A673 (cell line): ENCODE measurements at regions not wholly inside any gene's neighbourhood (a gene's known extent, or its start where the extent isn't known, plus 50 kb on each side); places are given as distances from the start of the nearest gene placed in this dataset.
A peak's percentile ranks its signal among the peaks of the same experiment; 100 is the strongest.

Experiments
- BruUV-seq: library from RNA; stranded (reverse); fragments of 400-500 nt; replicated peaks from 2 replicates; lab custom pipeline; 2021; lab: Mats Ljungman, UMichigan
- CTCF ChIA-PET: fragments of 300-600 bp; sonication (Branson Sonifier 250); formaldehyde crosslinking; loops from one replicate; lab custom pipeline; 2022; ENCODE audit warnings: antibody characterized with exemption; lab: Charles Lee
- POLR2A ChIA-PET: fragments of 300-600 bp; sonication (Branson Sonifier 250); formaldehyde crosslinking; loops from one replicate; lab custom pipeline; 2022; ENCODE audit warnings: antibody characterized with exemption; ENCODE audit not compliant: low non-redundant PET; lab: Charles Lee
- DNase-seq: peaks from one replicate; pipeline ENCODE4 v3.0.0-alpha.2; 2015; ENCODE audit warnings: low spot score
- H3K27ac ChIP-seq: fragments of 200-600 bp; sonication (generic); 2 replicates; pipeline ENCODE4 v1.5.1; 2016; ENCODE audit warnings: mixed run types, low read depth, mild to moderate bottlenecking, mixed read lengths, antibody characterized with exemption, low read length; ENCODE audit not compliant: poor library complexity, severe bottlenecking
- H3K27me3 ChIP-seq: fragments of 200-600 bp; sonication (generic); replicated peaks from 2 replicates; pipeline ENCODE4 v1.6.1; 2017; ENCODE audit warnings: mixed run types, low read depth, mild to moderate bottlenecking, mixed read lengths, antibody characterized with exemption, low read length; ENCODE audit not compliant: insufficient read depth, poor library complexity
- H3K36me3 ChIP-seq: fragments of 200-600 bp; sonication (generic); 2 replicates; pipeline ENCODE4 v1.6.1; 2016; ENCODE audit warnings: mixed run types, mild to moderate bottlenecking, mixed read lengths, antibody characterized with exemption, low read length; ENCODE audit not compliant: insufficient read depth, poor library complexity, severe bottlenecking
- H3K4me1 ChIP-seq: fragments of 200-600 bp; sonication (generic); 2 replicates; pipeline ENCODE4 v1.6.1; 2017; ENCODE audit warnings: mixed run types, mild to moderate bottlenecking, mixed read lengths, antibody characterized with exemption, low read length; ENCODE audit not compliant: insufficient read depth, poor library complexity, severe bottlenecking
- H3K4me3 ChIP-seq: fragments of 200-600 bp; sonication (generic); 2 replicates; pipeline ENCODE4 v1.5.1; 2016; ENCODE audit warnings: low read depth, mixed run types, mild to moderate bottlenecking, mixed read lengths, low read length; ENCODE audit not compliant: poor library complexity, severe bottlenecking
- H3K9me3 ChIP-seq: fragments of 200-600 bp; sonication (generic); 2 replicates; pipeline ENCODE4 v1.6.1; 2016; ENCODE audit warnings: mixed run types, low read depth, mild to moderate bottlenecking, mixed read lengths, antibody characterized with exemption, low read length; ENCODE audit not compliant: poor library complexity, severe bottlenecking
- EZH2 ChIP-seq: fragments of 200-600 bp; sonication (generic); IDR thresholded peaks from 2 replicates; pipeline ENCODE4 v1.6.1; 2017; ENCODE audit warnings: borderline replicate concordance, low read depth, mild to moderate bottlenecking, mixed read lengths, antibody characterized with exemption, low read length; ENCODE audit not compliant: poor library complexity, severe bottlenecking
- intact Hi-C: fragments of 100-400 bp; cut with micrococcal nuclease; formaldehyde crosslinking; loops from one replicate; pipeline ENCODE4 v1.10.0; 2022; ENCODE audit not compliant: unreplicated experiment
- TF ChIP-seq, protein P1 (sequence below): fragments of 300-800, 200-600 bp; sonication (generic); conservative IDR thresholded peaks from 2 replicates; pipeline ENCODE4 v1.5.1; 2017; ENCODE audit warnings: low read depth, mild to moderate bottlenecking, antibody characterized with exemption, low read length, moderate library complexity, mixed read lengths

DNA sequence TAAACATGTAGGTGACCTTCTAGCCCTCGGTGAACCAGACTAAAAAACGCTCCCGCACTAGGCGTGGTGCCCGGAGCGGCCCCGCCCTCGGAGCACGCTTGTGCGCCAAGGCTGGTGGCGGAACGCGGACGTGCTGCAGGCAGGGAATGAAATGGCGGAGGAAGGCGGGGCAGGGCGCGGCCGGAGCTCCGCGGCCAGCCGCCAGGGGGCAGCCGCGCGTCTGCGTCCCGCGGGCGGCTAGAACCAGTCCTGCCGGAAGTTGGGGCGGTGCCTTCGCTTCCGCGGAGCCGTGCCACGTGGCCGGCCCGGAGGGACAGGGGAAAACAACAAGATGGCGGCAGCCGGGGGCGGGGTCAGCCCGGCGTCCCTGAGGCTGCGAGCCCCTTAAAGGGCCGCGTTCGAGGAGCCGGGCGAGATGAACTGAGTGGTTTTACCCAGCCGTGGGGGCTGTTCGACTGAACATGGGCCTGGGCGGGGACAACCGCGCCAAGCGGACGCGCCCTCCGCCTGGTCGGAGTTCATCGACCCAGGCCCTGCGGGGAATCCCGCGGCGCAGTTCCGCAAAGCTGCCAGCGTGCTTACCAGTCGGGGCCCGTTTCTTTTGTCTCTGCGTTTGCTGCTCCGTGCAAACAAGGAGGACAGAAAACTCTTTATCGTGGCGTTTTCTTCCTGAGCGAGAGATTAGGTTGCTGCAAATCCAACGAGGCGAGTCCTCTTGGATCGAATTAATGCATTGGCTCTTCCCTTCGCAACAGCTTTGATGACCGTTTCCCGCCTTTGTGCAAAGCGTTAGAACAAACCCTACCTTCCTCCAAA, 90.9 kb upstream of the CHD2 start:
- CTCF ChIA-PET = interaction anchor here (1.1 to 2.2 kb wide), 3 partner anchors 10 to 109 kb away, joined by 3 to 16 read pairs (median 6); no protein-coding TSS in a partner anchor
- H3K9me3 ChIP-seq = no peaks in the 10 kb centered on the region
- H3K27ac ChIP-seq = peak overlapping the region; percentile 93
- no peaks in the 10 kb centered on the region for H3K36me3 ChIP-seq
- DNase-seq = peak; percentile 98
- TSS peak; percentile 94 for BruUV-seq
- peak overlapping the region; percentile 41 for H3K4me3 ChIP-seq
- intact Hi-C loops = loop anchor here (1.0 to 5.0 kb wide), 3 partner anchors 75 to 109 kb away; partner anchors contain the start of gene CHD2
- no peaks in the 10 kb centered on the region for H3K27me3 ChIP-seq
- peaks cover 26% of the 10 kb centered on the region for H3K4me1 ChIP-seq
- POLR2A ChIA-PET = interaction anchor here (0.6 to 1.0 kb wide), 2 partner anchors 11 to 73 kb away, joined by 3 to 4 read pairs; no protein-coding TSS in a partner anchor
- TF ChIP-seq, protein P1, sequence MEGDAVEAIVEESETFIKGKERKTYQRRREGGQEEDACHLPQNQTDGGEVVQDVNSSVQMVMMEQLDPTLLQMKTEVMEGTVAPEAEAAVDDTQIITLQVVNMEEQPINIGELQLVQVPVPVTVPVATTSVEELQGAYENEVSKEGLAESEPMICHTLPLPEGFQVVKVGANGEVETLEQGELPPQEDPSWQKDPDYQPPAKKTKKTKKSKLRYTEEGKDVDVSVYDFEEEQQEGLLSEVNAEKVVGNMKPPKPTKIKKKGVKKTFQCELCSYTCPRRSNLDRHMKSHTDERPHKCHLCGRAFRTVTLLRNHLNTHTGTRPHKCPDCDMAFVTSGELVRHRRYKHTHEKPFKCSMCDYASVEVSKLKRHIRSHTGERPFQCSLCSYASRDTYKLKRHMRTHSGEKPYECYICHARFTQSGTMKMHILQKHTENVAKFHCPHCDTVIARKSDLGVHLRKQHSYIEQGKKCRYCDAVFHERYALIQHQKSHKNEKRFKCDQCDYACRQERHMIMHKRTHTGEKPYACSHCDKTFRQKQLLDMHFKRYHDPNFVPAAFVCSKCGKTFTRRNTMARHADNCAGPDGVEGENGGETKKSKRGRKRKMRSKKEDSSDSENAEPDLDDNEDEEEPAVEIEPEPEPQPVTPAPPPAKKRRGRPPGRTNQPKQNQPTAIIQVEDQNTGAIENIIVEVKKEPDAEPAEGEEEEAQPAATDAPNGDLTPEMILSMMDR = peak; percentile 69
- TF ChIP-seq EZH2 = no peak

DNA sequence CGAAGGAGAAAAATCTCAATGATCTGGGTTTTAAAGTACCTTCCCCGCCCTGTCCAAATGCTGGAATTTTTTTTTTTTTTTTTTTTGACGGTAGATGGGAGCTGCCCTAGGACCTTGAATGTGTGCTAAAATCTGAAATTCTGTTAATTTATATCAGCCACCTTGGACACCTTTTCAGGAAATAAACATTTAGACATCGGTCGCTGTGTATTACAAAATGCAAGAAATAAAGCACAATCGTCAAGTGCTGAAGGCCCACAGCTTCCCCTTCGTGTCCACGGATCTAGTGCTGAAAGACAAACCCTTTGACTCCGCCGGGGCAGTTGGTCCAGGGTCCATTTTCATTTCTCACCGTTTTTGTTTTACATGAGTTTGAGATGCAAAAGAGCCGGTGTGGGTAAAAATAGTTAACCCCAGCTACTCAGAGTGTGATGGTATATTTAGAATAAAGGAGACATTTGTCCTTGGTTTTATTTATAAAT, 90.2 kb upstream of the CHD2 start:
- Histone ChIP-seq H3K9me3 (no peaks in the 10 kb centered on the region), H3K36me3 (no peaks in the 10 kb centered on the region), H3K27ac (peak overlapping the region; percentile 93), H3K27me3 (no peaks in the 10 kb centered on the region), H3K4me3 (peak overlapping the region; percentile 41), H3K4me1 (peaks cover 26% of the 10 kb centered on the region)
- intact Hi-C loops = loop anchor here (1.0 to 5.0 kb wide), 3 partner anchors 74 to 108 kb away; partner anchors contain the start of gene CHD2
- BruUV-seq = no TSS peak
- DNase-seq = no peak
- TF ChIP-seq, protein P1 = no peak
- TF ChIP-seq EZH2 = no peak
- CTCF ChIA-PET = interaction anchor here (1.4 to 2.2 kb wide), 2 partner anchors 73 to 108 kb away, joined by 6 to 16 read pairs; no protein-coding TSS in a partner anchor
- POLR2A ChIA-PET = interaction anchor here (0.6 to 1.0 kb wide), 2 partner anchors 10 to 72 kb away, joined by 3 to 4 read pairs; no protein-coding TSS in a partner anchor

DNA sequence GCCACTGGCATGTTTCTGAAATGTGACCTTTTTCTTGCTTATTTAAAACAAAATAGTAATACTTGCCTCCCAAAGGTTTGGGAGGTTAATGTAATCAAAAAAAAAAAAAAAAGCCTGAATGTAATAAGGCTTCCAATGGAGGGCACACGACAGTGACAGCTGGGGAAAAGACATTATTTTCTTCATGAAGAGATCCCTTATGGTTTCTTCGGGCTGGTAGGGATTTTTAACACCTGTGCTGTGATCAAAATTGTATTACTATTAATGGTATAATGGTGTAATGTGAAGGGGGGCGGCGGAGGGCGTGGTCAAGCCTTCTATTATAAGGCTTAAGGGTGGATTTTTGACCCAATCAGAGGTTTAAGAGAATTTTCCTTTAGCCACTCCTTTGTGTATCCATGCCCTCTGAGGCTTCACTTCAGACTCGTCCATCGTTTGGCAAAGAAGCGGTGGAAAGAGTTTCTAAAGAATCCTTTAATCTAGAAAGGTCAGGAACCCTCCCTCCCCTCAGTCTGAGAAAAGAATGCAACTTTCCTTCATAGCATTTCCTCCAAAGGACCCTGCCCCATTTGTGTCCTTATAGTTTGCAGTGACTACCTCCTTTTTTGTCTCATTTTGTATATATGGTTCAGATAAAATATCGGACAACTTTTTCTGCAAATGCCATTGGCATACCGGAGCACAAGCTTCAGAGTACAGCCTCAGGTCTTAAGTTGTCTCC, 89.5 kb upstream of the CHD2 start:
- H3K9me3 ChIP-seq = no peaks in the 10 kb centered on the region
- H3K27ac ChIP-seq = peak overlapping the region; percentile 93
- ChIA-PET POLR2A (interaction anchor here (0.6 kb wide), 1 partner anchor 9 kb away, joined by 4 read pairs; no protein-coding TSS in a partner anchor), CTCF (interaction anchor here (1.4 kb wide), 1 partner anchor 107 kb away, joined by 6 read pairs; no protein-coding TSS in a partner anchor)
- intact Hi-C loops = no loop called here
- BruUV-seq = no TSS peak
- no peaks in the 10 kb centered on the region for H3K36me3 ChIP-seq
- H3K27me3 ChIP-seq = no peaks in the 10 kb centered on the region
- no peak for DNase-seq
- H3K4me3 ChIP-seq = no peak overlapping the region
- TF ChIP-seq, protein P1 = no peak
- TF ChIP-seq EZH2 = no peak
- H3K4me1 ChIP-seq = peaks cover 26% of the 10 kb centered on the region
